Endodermal cell (in vitro differentiated cells): ENCODE measurements at regions not wholly inside any gene's neighbourhood (a gene's known extent, or its start where the extent isn't known, plus 50 kb on each side); places are given as distances from the start of the nearest gene placed in this dataset.
A peak's percentile ranks its signal among the peaks of the same experiment; 100 is the strongest.

Source experiments
- DNase-seq: peaks from one replicate; pipeline ENCODE4 v3.0.0-alpha.2; 2017
- H3K27ac ChIP-seq: 2 replicates; pipeline ENCODE4 v1.5.1; 2013; ENCODE audit warnings: mild to moderate bottlenecking, low read depth, low read length, moderate library complexity
- H3K27me3 ChIP-seq: 2 replicates; pipeline ENCODE4 v1.6.1; 2013; ENCODE audit warnings: mild to moderate bottlenecking, low read length, moderate library complexity; ENCODE audit not compliant: insufficient read depth, control insufficient read depth, poor library complexity, severe bottlenecking
- H3K36me3 ChIP-seq: 2 replicates; pipeline ENCODE4 v1.7.0; 2013; ENCODE audit warnings: mild to moderate bottlenecking, low read length, moderate library complexity; ENCODE audit not compliant: control insufficient read depth, insufficient read depth
- H3K4me1 ChIP-seq: one replicate; pipeline ENCODE4 v1.7.0; 2013; ENCODE audit warnings: low read length; ENCODE audit not compliant: control insufficient read depth, insufficient read depth
- H3K4me3 ChIP-seq: 2 replicates; pipeline ENCODE4 v1.5.1; 2013; ENCODE audit warnings: mild to moderate bottlenecking, low read length, moderate library complexity
- H3K9ac ChIP-seq: 2 replicates; pipeline ENCODE4 v1.6.1; 2013; ENCODE audit warnings: mild to moderate bottlenecking, low read length, moderate library complexity; ENCODE audit not compliant: poor library complexity, severe bottlenecking; ENCODE audit errors: extremely low read depth
- H3K9me3 ChIP-seq: 2 replicates; pipeline ENCODE4 v1.6.1; 2013; ENCODE audit warnings: mild to moderate bottlenecking, low read length, moderate library complexity; ENCODE audit not compliant: control insufficient read depth
- H3K27ac Mint-ChIP-seq: 2 replicates; pipeline ENCODE4 v1.8.0; 2020; ENCODE audit warnings: mixed read lengths
- H3K27me3 Mint-ChIP-seq: 2 replicates; pipeline ENCODE4 v1.8.0; 2021; ENCODE audit warnings: mild to moderate bottlenecking, mixed read lengths; ENCODE audit not compliant: insufficient read depth
- H3K36me3 Mint-ChIP-seq: 2 replicates; pipeline ENCODE4 v1.8.0; 2020; ENCODE audit warnings: low read depth, mixed read lengths
- H3K4me1 Mint-ChIP-seq: 2 replicates; pipeline ENCODE4 v1.8.0; 2020; ENCODE audit warnings: mixed read lengths
- H3K4me3 Mint-ChIP-seq: 2 replicates; pipeline ENCODE4 v1.8.0; 2020; ENCODE audit warnings: mild to moderate bottlenecking, moderate library complexity, mixed read lengths
- H3K9me3 Mint-ChIP-seq: 2 replicates; pipeline ENCODE4 v1.8.0; 2020; ENCODE audit warnings: mild to moderate bottlenecking, mixed read lengths
- CTCF ChIP-seq: fragments of 200-600 bp; sonication (generic); conservative IDR thresholded peaks from 2 replicates; pipeline ENCODE4 v1.5.0; 2021; ENCODE audit warnings: antibody characterized with exemption, mild to moderate bottlenecking
- WGBS, 2 experiments: methylation state at CpG; one replicate each; pipeline versions ENCODE4 v1.1.5 to v1.1.7; 2013; ENCODE audit warnings: missing lambda C conversion rate in 2 of 2, mixed read lengths in 1 of 2; ENCODE audit not compliant: insufficient coverage in 1 of 2, insufficient read length in 1 of 2; 5-methylcytosine and 5-hydroxymethylcytosine counted together

- TF ChIP-seq CTCF, result no peak
- H3K27ac ChIP-seq, result no peak overlapping the region
- H3K36me3 Mint-ChIP-seq, result no peaks in the 10 kb centered on the region
These were observed 901.0 kb upstream of the MAP3K7 start for GRCh38 chr6:91487696-91488392.

GRCh38 chr6:91486200-91486599 lies 899.3 kb upstream of the MAP3K7 start:
- H3K27ac ChIP-seq, result no peak overlapping the region
- H3K36me3 Mint-ChIP-seq, result no peaks in the 10 kb centered on the region
- H3K9me3 ChIP-seq, result no peaks in the 10 kb centered on the region
- TF ChIP-seq CTCF, result no peak
- H3K9ac ChIP-seq, result no peak overlapping the region
- H3K9me3 Mint-ChIP-seq, result no peaks in the 10 kb centered on the region
- H3K4me1 Mint-ChIP-seq, result peaks cover 2% of the 10 kb centered on the region
- H3K27ac Mint-ChIP-seq, result no peak overlapping the region
- no peak overlapping the region for H3K4me3 Mint-ChIP-seq
- DNase-seq, result no peak
- H3K4me3 ChIP-seq, result no peak overlapping the region
- no peaks in the 10 kb centered on the region for H3K36me3 ChIP-seq
- no peaks in the 10 kb centered on the region for H3K4me1 ChIP-seq
- no peaks in the 10 kb centered on the region for H3K27me3 Mint-ChIP-seq
- WGBS, 2 experiments, result no CpG with 5 or more reads among the region's 1 CpG
- H3K27me3 ChIP-seq, result no peaks in the 10 kb centered on the region

More at GRCh38 chr6:91487696-91488392, 901.0 kb upstream of the MAP3K7 start:
- Mint-ChIP-seq H3K9me3 (no peaks in the 10 kb centered on the region), H3K4me3 (no peak overlapping the region), H3K27me3 (no peaks in the 10 kb centered on the region), H3K4me1 (peaks cover 2% of the 10 kb centered on the region), H3K27ac (no peak overlapping the region)
- H3K4me3 ChIP-seq, result no peak overlapping the region
- no peaks in the 10 kb centered on the region for H3K36me3 ChIP-seq
- H3K9ac ChIP-seq, result no peak overlapping the region
- no peaks in the 10 kb centered on the region for H3K9me3 ChIP-seq
- H3K4me1 ChIP-seq, result no peaks in the 10 kb centered on the region
- no peaks in the 10 kb centered on the region for H3K27me3 ChIP-seq
- WGBS, 2 experiments, result 85 to 100% methylated on average over 1 to 2 of the region's 2 CpGs
- DNase-seq, result no peak

DNA sequence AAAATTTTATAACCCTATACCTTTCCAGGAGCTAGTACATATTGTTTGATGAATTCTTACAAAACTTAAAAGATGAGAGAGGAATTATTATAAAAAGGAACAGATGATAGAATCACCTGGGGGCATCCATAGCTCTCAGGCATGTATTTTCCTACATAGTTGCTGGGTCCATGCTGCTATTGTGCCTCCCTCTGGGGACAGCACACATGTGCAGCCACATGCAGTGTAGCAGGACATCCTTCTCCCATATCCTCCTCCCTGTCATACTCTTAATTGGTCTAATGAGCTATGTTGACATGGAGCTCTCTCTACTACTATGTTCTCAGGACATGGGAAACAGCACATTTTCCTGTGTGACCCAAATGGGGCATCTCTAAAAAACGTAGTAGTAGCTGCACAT lies 898.2 kb upstream of the MAP3K7 start:
- Mint-ChIP-seq H3K9me3 (no peaks in the 10 kb centered on the region), H3K4me1 (peaks cover 2% of the 10 kb centered on the region), H3K27ac (no peak overlapping the region), H3K36me3 (no peaks in the 10 kb centered on the region), H3K4me3 (no peak overlapping the region), H3K27me3 (no peaks in the 10 kb centered on the region)
- TF ChIP-seq CTCF, result peak; percentile 50
- no peaks in the 10 kb centered on the region for H3K27me3 ChIP-seq
- WGBS, 2 experiments, result 84 to 86% methylated on average over 1 of the region's 1 CpG
- no peaks in the 10 kb centered on the region for H3K4me1 ChIP-seq
- no peak for DNase-seq
- no peak overlapping the region for H3K27ac ChIP-seq
- no peaks in the 10 kb centered on the region for H3K36me3 ChIP-seq
- no peaks in the 10 kb centered on the region for H3K9me3 ChIP-seq
- no peak overlapping the region for H3K4me3 ChIP-seq
- H3K9ac ChIP-seq, result no peak overlapping the region
